K562 (cell line): ENCODE measurements at regions not wholly inside any gene's neighbourhood (a gene's known extent, or its start where the extent isn't known, plus 50 kb on each side); places are given as distances from the start of the nearest gene placed in this dataset.
A peak's percentile ranks its signal among the peaks of the same experiment; 100 is the strongest.

Experiments
- AFF1 ChIP-seq, 2 experiments: fragments of 450-650 bp; IDR thresholded peaks; 2 replicates each; pipeline ENCODE4 v1.6.1; 2018; ENCODE audit warnings: mild to moderate bottlenecking in 2 of 2, low read depth in 1 of 2; ENCODE audit not compliant: partially characterized antibody in 2 of 2
- ATF1 ChIP-seq, 2 experiments: fragments of 450-650 bp in 1 of 2; IDR thresholded peaks; 2 replicates each; pipeline ENCODE4 v1.6.1; 2016; ENCODE audit warnings: missing compliant biosample characterization in 1 of 2, missing genetic modification characterization in 1 of 2
- EHMT2 ChIP-seq: fragments of 450-650 bp; IDR thresholded peaks from 2 replicates; pipeline ENCODE4 v1.6.1; 2018; ENCODE audit warnings: antibody characterized with exemption
- HSF4 ChIP-seq: fragments of 250-450 bp; sonication (Bioruptor Pico); IDR thresholded peaks from 2 replicates; pipeline ENCODE4 v2.1.2; 2022; ENCODE audit warnings: mild to moderate bottlenecking, moderate library complexity, borderline replicate concordance
- SMAD1 ChIP-seq: fragments of 150-350 bp; IDR thresholded peaks from 2 replicates; pipeline ENCODE4 v1.6.1; 2014; ENCODE audit warnings: low read length, low read depth; ENCODE audit not compliant: partially characterized antibody
- ZBTB34 ChIP-seq: fragments of 250-450 bp; sonication (Bioruptor Pico); IDR thresholded peaks from 2 replicates; pipeline ENCODE4 v1.8.0; 2021; ENCODE audit warnings: mild to moderate bottlenecking, moderate library complexity
- ZC3H8 ChIP-seq: fragments of 450-650 bp; IDR thresholded peaks from 2 replicates; pipeline ENCODE4 v1.6.1; 2017
- ZEB2 ChIP-seq: fragments of 450-650 bp; IDR thresholded peaks from 2 replicates; pipeline ENCODE4 v1.6.1; 2016
- ZNF12 ChIP-seq: sonication (generic); formaldehyde crosslinking; IDR thresholded peaks from 2 replicates; pipeline ENCODE4 v1.4.0; 2020; ENCODE audit warnings: mild to moderate bottlenecking, missing genetic modification reagents
- ZNF175 ChIP-seq: fragments of 200-800 bp; sonication (Bioruptor generic); IDR thresholded peaks from 2 replicates; pipeline ENCODE4 v1.6.1; 2016; ENCODE audit warnings: low read depth, mild to moderate bottlenecking, missing genetic modification characterization, missing compliant biosample characterization
- ZNF518B ChIP-seq: fragments of 250-450 bp; sonication (Bioruptor Pico); IDR thresholded peaks from 2 replicates; pipeline ENCODE4 v1.5.0; 2021; ENCODE audit warnings: mild to moderate bottlenecking, moderate library complexity
- ZNF717 ChIP-seq: fragments of 250-450 bp; sonication (Bioruptor Pico); IDR thresholded peaks from 2 replicates; pipeline ENCODE4 v1.5.0; 2021
- ZNF764 ChIP-seq: fragments of 250-450 bp; sonication (Bioruptor Pico); IDR thresholded peaks from 2 replicates; pipeline ENCODE4 v1.4.0; 2020; ENCODE audit warnings: low read depth, mild to moderate bottlenecking, moderate library complexity

GRCh38 chr16:49084628-49085390, 196.8 kb downstream of the CBLN1 start (continued):
- TF ChIP-seq ZNF764 (CRISPR knock-in tag), result no peak
- TF ChIP-seq HSF4 (CRISPR knock-in tag), result no peak
- TF ChIP-seq AFF1 (IDR thresholded peaks at IDR 0.05; ENCODE audit: low read depth in 1 of 2, partially characterized antibody in 2 of 2), result no peak
- no peak for TF ChIP-seq ZBTB34 (CRISPR knock-in tag)
- TF ChIP-seq ATF1 (CRISPR knock-in tag; IDR thresholded peaks at IDR 0.05), result no peak
- peak; percentile 74 for TF ChIP-seq ATF1 (tag; IDR thresholded peaks at IDR 0.05)
- TF ChIP-seq SMAD1, result no peak
- TF ChIP-seq ZNF175 (CRISPR knock-in tag), result no peak
- no peak for TF ChIP-seq ZNF717 (CRISPR knock-in tag)
- no peak for TF ChIP-seq ZC3H8
- no peak for TF ChIP-seq ZEB2
- no peak for TF ChIP-seq ZNF12
- TF ChIP-seq ZNF518B (CRISPR knock-in tag), result no peak
- no peak for TF ChIP-seq EHMT2
- TF ChIP-seq, all 486 proteins: peak for 11
